IPS-NIHi7 (cell line): ENCODE measurements at regions not wholly inside any gene's neighbourhood (a gene's known extent, or its start where the extent isn't known, plus 50 kb on each side); places are given as distances from the start of the nearest gene placed in this dataset.

ENCODE experiments used
- DNase-seq: peaks from one replicate; pipeline ENCODE4 v3.0.0; 2012; ENCODE audit warnings: mixed read lengths; ENCODE audit errors: extremely low spot score

- DNase-seq, result no peak
These were observed 819.9 kb upstream of the PIK3C3 start for GRCh38 chr18:41135146-41135545.

GRCh38 chr18:41134426-41134825, 820.6 kb upstream of the PIK3C3 start:
- DNase-seq, result no peak

GRCh38 chr18:41131050-41131449, 824.0 kb upstream of the PIK3C3 start:
- DNase-seq, result no peak

GRCh38 chr18:41128545-41128944, 826.5 kb upstream of the PIK3C3 start:
- no peak for DNase-seq

GRCh38 chr18:41128126-41128525, 826.9 kb upstream of the PIK3C3 start:
- no peak for DNase-seq

- DNase-seq, result no peak
These were observed 828.3 kb upstream of the PIK3C3 start for GRCh38 chr18:41126541-41127235.

GRCh38 chr18:41121116-41121826, 833.8 kb upstream of the PIK3C3 start:
- no peak for DNase-seq

- DNase-seq, result no peak
These were observed 836.0 kb upstream of the PIK3C3 start for GRCh38 chr18:41119031-41119430.

GRCh38 chr18:41113885-41114482, 841.0 kb upstream of the PIK3C3 start:
- no peak for DNase-seq

GRCh38 chr18:41099451-41099850, 855.6 kb upstream of the PIK3C3 start:
- DNase-seq, result no peak

- DNase-seq, result peak; percentile 10
These were observed 858.5 kb upstream of the PIK3C3 start for GRCh38 chr18:41096504-41096903.

GRCh38 chr18:41077076-41077475, 878.0 kb upstream of the PIK3C3 start:
- DNase-seq, result no peak

- peak; percentile 8 for DNase-seq
These were observed 879.8 kb upstream of the PIK3C3 start for GRCh38 chr18:41075212-41075611.

GRCh38 chr18:41073372-41073954, 881.6 kb upstream of the PIK3C3 start:
- DNase-seq, result no peak

GRCh38 chr18:41072946-41073345, 882.1 kb upstream of the PIK3C3 start:
- DNase-seq, result no peak

GRCh38 chr18:41071826-41072225, 883.2 kb upstream of the PIK3C3 start:
- DNase-seq, result no peak

GRCh38 chr18:41069167-41069566, 885.9 kb upstream of the PIK3C3 start:
- DNase-seq, result no peak

GRCh38 chr18:41064916-41065315, 890.1 kb upstream of the PIK3C3 start:
- no peak for DNase-seq

- no peak for DNase-seq
These were observed 894.1 kb upstream of the PIK3C3 start for GRCh38 chr18:41060967-41061366.

GRCh38 chr18:41059126-41059415, 896.0 kb upstream of the PIK3C3 start:
- DNase-seq, result no peak

GRCh38 chr18:41058351-41059125, 896.5 kb upstream of the PIK3C3 start:
- no peak for DNase-seq

- no peak for DNase-seq
These were observed 902.4 kb upstream of the PIK3C3 start for GRCh38 chr18:41052625-41053024.
